OCI-M1 (cell line): ENCODE measurements at regions not wholly inside any gene's neighbourhood (a gene's known extent, or its start where the extent isn't known, plus 50 kb on each side); places are given as distances from the start of the nearest gene placed in this dataset.
A peak's percentile ranks its signal among the peaks of the same experiment; 100 is the strongest.

ENCODE experiments used
- DNase-seq: peaks from one replicate; lab custom pipeline; 2025; lab: John Stamatoyannopoulos, UW

GRCh38 chr5:28788954-28789353 is 1750.6 kb upstream of the CDH9 start:
- no peak for DNase-seq

GRCh38 chr5:28780083-28780692 is 1741.8 kb upstream of the CDH9 start:
- DNase-seq, result no peak

GRCh38 chr5:28779161-28779754 is 1740.9 kb upstream of the CDH9 start:
- peak; percentile 67 for DNase-seq

GRCh38 chr5:28770307-28770706 is 1731.9 kb upstream of the CDH9 start:
- no peak for DNase-seq

- DNase-seq, result peak; percentile 75
These were observed 1728.3 kb upstream of the CDH9 start for GRCh38 chr5:28766565-28767158.

- DNase-seq, result no peak
These were observed 1713.0 kb upstream of the CDH9 start for GRCh38 chr5:28751396-28751795.

GRCh38 chr5:28750251-28750650 is 1711.9 kb upstream of the CDH9 start:
- DNase-seq, result no peak

GRCh38 chr5:28748446-28748845 is 1710.1 kb upstream of the CDH9 start:
- no peak for DNase-seq

GRCh38 chr5:28743716-28744110 is 1705.3 kb upstream of the CDH9 start:
- no peak for DNase-seq

GRCh38 chr5:28743025-28743715 is 1704.8 kb upstream of the CDH9 start:
- DNase-seq, result no peak

GRCh38 chr5:28737682-28738081 is 1699.3 kb upstream of the CDH9 start:
- no peak for DNase-seq

- DNase-seq, result no peak
These were observed 1698.8 kb upstream of the CDH9 start for GRCh38 chr5:28737222-28737621.

- DNase-seq, result no peak
These were observed 1696.0 kb upstream of the CDH9 start for GRCh38 chr5:28734396-28734795.

GRCh38 chr5:28729067-28729466 is 1690.7 kb upstream of the CDH9 start:
- DNase-seq, result no peak

GRCh38 chr5:28726815-28727214 is 1688.4 kb upstream of the CDH9 start:
- no peak for DNase-seq

- DNase-seq, result no peak
These were observed 1686.6 kb upstream of the CDH9 start for GRCh38 chr5:28725001-28725400.

GRCh38 chr5:28714907-28715698 is 1676.7 kb upstream of the CDH9 start:
- no peak for DNase-seq

GRCh38 chr5:28710360-28710759 is 1672.0 kb upstream of the CDH9 start:
- DNase-seq, result no peak

- no peak for DNase-seq
These were observed 1670.1 kb upstream of the CDH9 start for GRCh38 chr5:28708472-28708871.

- DNase-seq, result peak; percentile 16
These were observed 1669.3 kb upstream of the CDH9 start for GRCh38 chr5:28707706-28708105.

GRCh38 chr5:28703651-28704260 is 1665.4 kb upstream of the CDH9 start:
- DNase-seq, result no peak

GRCh38 chr5:28691526-28691925 is 1653.1 kb upstream of the CDH9 start:
- no peak for DNase-seq
